ENCODE measurements at regions not wholly inside any gene's neighbourhood (a gene's known extent, or its start where the extent isn't known, plus 50 kb on each side); places are given as distances from the start of the nearest gene placed in this dataset.
A peak's percentile ranks its signal among the peaks of the same experiment; 100 is the strongest.

GRCh38 chr21:32916088-32916487 is 109.6 kb upstream of the OLIG2 start:
- TF ChIP-seq CTCF (IDR thresholded peaks at IDR 0.05) = no peak
- Histone ChIP-seq H3K9me3 (no peaks in the 10 kb centered on the region), H3K4me1 (no peaks in the 10 kb centered on the region), H3K27me3 (no peaks in the 10 kb centered on the region), H3K27ac (no peak overlapping the region), H3K36me3 (no peaks in the 10 kb centered on the region), H3K4me3 (no peak overlapping the region)
- no peak for DNase-seq
- intact Hi-C loops (cut with DNase I) = no loop called here
- no peak for ATAC-seq

GRCh38 chr21:32916522-32917099 is 109.1 kb upstream of the OLIG2 start:
- TF ChIP-seq CTCF (IDR thresholded peaks at IDR 0.05) = no peak
- ATAC-seq = peak; percentile 45

GRCh38 chr21:32917362-32918135 is 108.2 kb upstream of the OLIG2 start:
- Histone ChIP-seq H3K36me3 (no peaks in the 10 kb centered on the region), H3K9me3 (no peaks in the 10 kb centered on the region), H3K4me1 (no peaks in the 10 kb centered on the region), H3K27me3 (no peaks in the 10 kb centered on the region), H3K27ac (no peak overlapping the region), H3K4me3 (no peak overlapping the region)
- DNase-seq (no peak), ATAC-seq (peak; percentile 21)
- no peak for TF ChIP-seq CTCF (IDR thresholded peaks at IDR 0.05)
- intact Hi-C loops (cut with DNase I) = no loop called here

More at GRCh38 chr21:32916522-32917099, 109.1 kb upstream of the OLIG2 start:
- intact Hi-C loops (cut with DNase I) = no loop called here
- Histone ChIP-seq H3K27ac (no peak overlapping the region), H3K27me3 (no peaks in the 10 kb centered on the region), H3K36me3 (no peaks in the 10 kb centered on the region), H3K4me1 (no peaks in the 10 kb centered on the region), H3K4me3 (no peak overlapping the region), H3K9me3 (no peaks in the 10 kb centered on the region)
- no peak for DNase-seq

- Histone ChIP-seq H3K4me1 (no peaks in the 10 kb centered on the region), H3K36me3 (no peaks in the 10 kb centered on the region), H3K4me3 (no peak overlapping the region), H3K9me3 (no peaks in the 10 kb centered on the region), H3K27ac (no peak overlapping the region), H3K27me3 (no peaks in the 10 kb centered on the region)
- ATAC-seq (no peak), DNase-seq (no peak)
- TF ChIP-seq CTCF (IDR thresholded peaks at IDR 0.05) = no peak
- intact Hi-C loops (cut with DNase I) = no loop called here
Measured at GRCh38 chr21:32918478-32919120, 107.1 kb upstream of the OLIG2 start.

- no peaks in the 10 kb centered on the region for H3K36me3 ChIP-seq
- no peak overlapping the region for H3K27ac ChIP-seq
- intact Hi-C loops (cut with DNase I) = no loop called here
- H3K27me3 ChIP-seq = no peaks in the 10 kb centered on the region
- no peaks in the 10 kb centered on the region for H3K4me1 ChIP-seq
- TF ChIP-seq CTCF (IDR thresholded peaks at IDR 0.05) = no peak
- H3K9me3 ChIP-seq = no peaks in the 10 kb centered on the region
- DNase-seq (no peak), ATAC-seq (peak; percentile 17)
- no peak overlapping the region for H3K4me3 ChIP-seq
Measured at GRCh38 chr21:32920474-32920873, 105.3 kb upstream of the OLIG2 start.

Data from upper lobe of right lung (tissue), 1 donor.